ENCODE measurements at regions not wholly inside any gene's neighbourhood (a gene's known extent, or its start where the extent isn't known, plus 50 kb on each side); places are given as distances from the start of the nearest gene placed in this dataset.

DNA sequence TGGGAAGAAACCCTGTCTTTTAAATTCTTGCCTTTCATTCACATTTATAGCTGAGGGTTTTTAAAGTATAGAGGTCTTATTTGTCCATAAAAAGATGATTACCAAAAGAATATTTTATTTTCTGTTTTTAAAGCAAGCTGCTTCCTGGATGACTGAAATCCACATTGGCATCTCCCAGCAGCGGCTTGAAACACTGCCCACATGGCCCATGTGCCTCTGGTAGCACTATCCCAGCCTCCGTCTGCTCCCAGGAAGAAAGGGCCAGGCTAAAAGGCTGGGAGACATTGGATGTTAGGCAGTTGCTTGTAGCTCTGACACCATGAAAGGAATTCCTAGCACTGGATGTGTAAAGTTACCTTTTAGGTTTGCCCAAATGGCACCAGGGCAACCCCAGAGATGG is 169.9 kb upstream of the CACNA1E start:
- no peak overlapping the region for H3K27ac ChIP-seq
- H3K4me3 ChIP-seq (ENCODE audit: low read depth, low read length), result no peak overlapping the region
- no peaks in the 10 kb centered on the region for H3K36me3 ChIP-seq (replicated peaks)
- H3K27me3 ChIP-seq (replicated peaks), result peaks cover 22% of the 10 kb centered on the region
- TF ChIP-seq, protein P1, sequence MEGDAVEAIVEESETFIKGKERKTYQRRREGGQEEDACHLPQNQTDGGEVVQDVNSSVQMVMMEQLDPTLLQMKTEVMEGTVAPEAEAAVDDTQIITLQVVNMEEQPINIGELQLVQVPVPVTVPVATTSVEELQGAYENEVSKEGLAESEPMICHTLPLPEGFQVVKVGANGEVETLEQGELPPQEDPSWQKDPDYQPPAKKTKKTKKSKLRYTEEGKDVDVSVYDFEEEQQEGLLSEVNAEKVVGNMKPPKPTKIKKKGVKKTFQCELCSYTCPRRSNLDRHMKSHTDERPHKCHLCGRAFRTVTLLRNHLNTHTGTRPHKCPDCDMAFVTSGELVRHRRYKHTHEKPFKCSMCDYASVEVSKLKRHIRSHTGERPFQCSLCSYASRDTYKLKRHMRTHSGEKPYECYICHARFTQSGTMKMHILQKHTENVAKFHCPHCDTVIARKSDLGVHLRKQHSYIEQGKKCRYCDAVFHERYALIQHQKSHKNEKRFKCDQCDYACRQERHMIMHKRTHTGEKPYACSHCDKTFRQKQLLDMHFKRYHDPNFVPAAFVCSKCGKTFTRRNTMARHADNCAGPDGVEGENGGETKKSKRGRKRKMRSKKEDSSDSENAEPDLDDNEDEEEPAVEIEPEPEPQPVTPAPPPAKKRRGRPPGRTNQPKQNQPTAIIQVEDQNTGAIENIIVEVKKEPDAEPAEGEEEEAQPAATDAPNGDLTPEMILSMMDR (IDR thresholded peaks at IDR 0.05; ENCODE audit: low read depth, low read length, missing control alignments), result no peak
- no peak for DNase-seq
- in situ Hi-C loops (cut with HindIII; ENCODE audit: low pct_ligation_motif_present, low sequenced_read_pairs), result no loop called here

DNA sequence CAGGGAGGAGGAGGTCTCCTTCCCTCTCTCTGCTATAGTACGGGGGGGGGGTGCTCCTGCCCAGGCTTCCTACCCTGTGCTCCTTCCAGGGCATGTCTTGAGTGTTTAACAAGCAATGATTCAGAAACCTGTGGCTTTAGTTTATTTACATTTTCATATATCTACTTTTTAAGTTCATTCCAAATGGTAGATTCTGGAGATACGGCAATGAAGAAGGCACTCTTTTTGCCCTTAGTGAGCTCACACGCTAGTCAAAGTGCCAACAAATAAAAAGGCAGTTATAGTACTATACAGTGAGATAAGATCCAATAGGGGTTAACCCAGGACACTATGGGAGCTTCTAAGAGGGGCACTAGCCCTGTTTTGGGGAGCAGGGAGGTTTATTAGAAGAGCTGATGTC is 169.3 kb upstream of the CACNA1E start:
- TF ChIP-seq, protein P1 (IDR thresholded peaks at IDR 0.05; ENCODE audit: low read depth, low read length, missing control alignments), result no peak
- H3K36me3 ChIP-seq (replicated peaks), result no peaks in the 10 kb centered on the region
- in situ Hi-C loops (cut with HindIII; ENCODE audit: low pct_ligation_motif_present, low sequenced_read_pairs), result no loop called here
- H3K4me3 ChIP-seq (ENCODE audit: low read depth, low read length), result no peak overlapping the region
- H3K27ac ChIP-seq, result no peak overlapping the region
- peaks cover 25% of the 10 kb centered on the region for H3K27me3 ChIP-seq (replicated peaks)
- no peak for DNase-seq

DNA sequence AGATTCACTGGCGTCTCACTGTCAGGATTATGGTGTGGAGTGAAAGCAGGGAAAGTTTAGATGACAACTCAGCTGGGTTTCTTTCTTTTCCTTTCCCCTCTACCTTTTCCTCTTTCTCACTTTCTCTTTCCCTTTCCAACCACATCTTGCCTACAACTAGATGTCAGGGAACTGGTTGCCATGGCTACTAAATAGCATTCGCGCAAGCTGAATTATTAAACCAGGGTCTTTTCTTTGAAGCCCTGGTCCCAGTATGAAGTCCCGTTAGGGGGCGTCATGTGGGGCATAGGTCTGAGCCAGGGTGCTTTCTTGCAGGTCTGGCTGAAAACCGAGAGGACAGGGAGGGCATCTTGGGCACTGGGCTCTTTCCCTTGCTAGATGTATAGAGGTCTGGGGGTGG is 168.4 kb upstream of the CACNA1E start:
- no peak for DNase-seq
- Histone ChIP-seq H3K27me3 (replicated peaks) (peaks cover 33% of the 10 kb centered on the region), H3K4me3 (ENCODE audit: low read depth, low read length) (no peak overlapping the region), H3K27ac (no peak overlapping the region), H3K36me3 (replicated peaks) (no peaks in the 10 kb centered on the region)
- in situ Hi-C loops (cut with HindIII; ENCODE audit: low pct_ligation_motif_present, low sequenced_read_pairs), result no loop called here
- TF ChIP-seq, protein P1 (IDR thresholded peaks at IDR 0.05; ENCODE audit: low read depth, low read length, missing control alignments), result no peak

DNA sequence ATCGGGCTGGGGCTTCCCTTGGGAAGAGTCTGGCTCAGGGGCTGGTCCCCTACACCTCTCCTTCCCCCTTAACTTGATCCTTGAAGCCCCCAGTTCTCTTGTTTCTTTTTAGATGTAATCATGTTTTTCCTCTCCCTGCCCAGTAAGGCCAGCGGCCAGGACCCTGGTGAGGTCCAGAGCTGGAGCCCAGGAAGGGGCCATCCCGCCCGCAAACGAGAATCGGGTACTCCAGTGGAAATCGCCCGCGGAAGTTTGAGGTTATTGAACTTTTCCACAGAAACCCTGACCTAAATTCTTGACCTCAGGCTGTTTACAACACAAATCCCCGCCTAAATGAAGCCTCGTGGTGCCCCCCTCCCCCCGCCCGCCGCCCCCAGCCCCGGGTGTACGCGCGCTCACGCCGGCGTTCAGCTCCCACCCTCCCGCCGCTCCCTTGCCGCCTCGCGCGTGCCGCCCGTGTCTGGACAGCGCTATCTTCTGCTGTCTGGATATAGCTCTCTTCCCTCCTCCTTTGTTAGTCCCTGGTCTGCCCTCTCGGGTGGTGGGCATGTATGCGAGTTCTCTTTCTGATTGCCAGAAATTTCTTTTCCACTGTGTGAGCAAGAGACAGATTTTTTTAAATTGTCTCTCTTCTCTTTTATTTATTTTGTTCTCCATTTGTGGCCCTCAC is 165.9 kb upstream of the CACNA1E start:
- Histone ChIP-seq H3K27ac (no peak overlapping the region), H3K4me3 (ENCODE audit: low read depth, low read length) (no peak overlapping the region), H3K27me3 (replicated peaks) (peaks cover 33% of the 10 kb centered on the region), H3K36me3 (replicated peaks) (no peaks in the 10 kb centered on the region)
- DNase-seq, result no peak
- TF ChIP-seq, protein P1 (IDR thresholded peaks at IDR 0.05; ENCODE audit: low read depth, low read length, missing control alignments), result no peak
- in situ Hi-C loops (cut with HindIII; ENCODE audit: low pct_ligation_motif_present, low sequenced_read_pairs), result no loop called here

DNA sequence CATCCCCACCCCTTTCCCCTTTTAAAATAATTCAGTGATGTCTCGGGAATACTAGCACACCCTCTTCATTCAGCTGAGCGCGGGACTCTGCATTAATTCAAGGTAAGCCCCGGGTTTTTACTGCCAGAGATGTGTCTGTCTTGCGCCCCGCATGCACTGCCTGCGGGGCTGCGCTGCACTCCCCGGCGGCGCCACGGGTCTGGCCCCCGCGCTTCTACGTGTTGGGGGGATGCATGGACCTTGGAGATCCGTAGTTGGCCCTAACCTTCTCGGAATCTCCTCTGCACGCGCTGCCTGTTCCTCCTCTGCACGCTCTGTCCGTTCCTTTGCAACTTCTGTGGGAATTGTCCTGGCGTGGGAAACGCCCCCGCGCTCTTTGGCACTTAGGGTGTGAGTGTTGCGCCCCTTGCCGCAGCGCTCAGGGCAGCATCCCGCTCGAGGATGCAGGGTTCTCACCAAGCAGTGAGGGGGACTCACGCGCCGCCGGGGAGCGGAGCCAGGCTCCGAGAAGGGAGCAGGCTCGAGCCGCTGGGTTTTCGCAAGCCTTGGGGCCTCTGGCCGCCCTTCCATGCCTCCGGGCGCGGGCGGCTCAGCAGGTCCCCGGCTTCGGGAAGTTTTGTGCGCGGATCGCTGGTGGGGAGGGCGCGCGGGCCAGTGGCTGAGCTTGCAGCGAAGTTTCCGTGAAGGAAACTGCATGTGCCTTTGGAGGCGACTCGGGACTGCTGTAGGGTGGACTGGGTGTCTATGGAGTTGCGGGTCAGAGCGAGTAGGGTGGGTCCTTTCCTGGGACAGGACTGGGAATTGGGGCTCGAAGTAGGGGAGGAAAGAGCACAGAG is 165.1 kb upstream of the CACNA1E start:
- H3K27me3 ChIP-seq (replicated peaks), result peaks cover 33% of the 10 kb centered on the region
- no peak overlapping the region for H3K4me3 ChIP-seq (ENCODE audit: low read depth, low read length)
- TF ChIP-seq, protein P1 (IDR thresholded peaks at IDR 0.05; ENCODE audit: low read depth, low read length, missing control alignments), result no peak
- no peak overlapping the region for H3K27ac ChIP-seq
- in situ Hi-C loops (cut with HindIII; ENCODE audit: low pct_ligation_motif_present, low sequenced_read_pairs), result no loop called here
- no peaks in the 10 kb centered on the region for H3K36me3 ChIP-seq (replicated peaks)
- DNase-seq, result no peak

Measured in brain microvascular endothelial cell (primary cell).